HepG2 (cell line): ENCODE measurements at regions not wholly inside any gene's neighbourhood (a gene's known extent, or its start where the extent isn't known, plus 50 kb on each side); places are given as distances from the start of the nearest gene placed in this dataset.

Source experiments
- CREBL2 ChIP-seq: sonication (generic); formaldehyde crosslinking; IDR thresholded peaks from 2 replicates; pipeline ENCODE4 v1.8.1; 2023; ENCODE audit warnings: missing genetic modification reagents, mild to moderate bottlenecking, borderline replicate concordance
- E2F5 ChIP-seq: sonication (generic); formaldehyde crosslinking; conservative IDR thresholded peaks from 2 replicates; pipeline ENCODE4 v1.4.0; 2020; ENCODE audit warnings: missing genetic modification reagents
- FIP1L1 ChIP-seq: fragments of 200-400 bp; formaldehyde crosslinking; IDR thresholded peaks from 2 replicates; pipeline ENCODE4 v1.6.1; 2018; ENCODE audit warnings: low read depth, mild to moderate bottlenecking, low read length, moderate library complexity, borderline replicate concordance; ENCODE audit not compliant: insufficient read depth
- FOXA1 ChIP-seq, 2 experiments: fragments of 450-650 bp in 1 of 2; sonication (generic) in 1 of 2; formaldehyde crosslinking in 1 of 2; IDR thresholded peaks; 2 replicates each; pipeline versions ENCODE4 v1.4.0 to v1.6.1; 2016 to 2020; ENCODE audit warnings: missing genetic modification reagents in 1 of 2
- PREB ChIP-seq: sonication (generic); formaldehyde crosslinking; IDR thresholded peaks from 2 replicates; pipeline ENCODE4 v1.4.0; 2020; ENCODE audit warnings: missing genetic modification reagents
- SIN3A ChIP-seq: IDR thresholded peaks from 2 replicates; pipeline ENCODE4 v1.6.1; 2011; ENCODE audit warnings: low read depth, mild to moderate bottlenecking, control low read depth, low read length, borderline replicate concordance
- SMC3 ChIP-seq: IDR thresholded peaks from 2 replicates; pipeline ENCODE4 v1.6.1; 2011; ENCODE audit warnings: low read length, improper control_type of control experiment
- TGIF2 ChIP-seq: IDR thresholded peaks from 2 replicates; pipeline ENCODE4 v1.6.1; 2016; ENCODE audit warnings: control low read depth, missing compliant biosample characterization
- ZNF260 ChIP-seq: sonication (generic); formaldehyde crosslinking; IDR thresholded peaks from 2 replicates; pipeline ENCODE4 v1.4.0; 2020; ENCODE audit warnings: missing genetic modification reagents, low read depth, mild to moderate bottlenecking, borderline replicate concordance
- ZNF550 ChIP-seq: sonication (generic); formaldehyde crosslinking; IDR thresholded peaks from 2 replicates; pipeline ENCODE4 v1.4.0; 2020; ENCODE audit warnings: mild to moderate bottlenecking, missing genetic modification reagents, borderline replicate concordance
- ZNF7 ChIP-seq: IDR thresholded peaks from 2 replicates; pipeline ENCODE4 v1.6.1; 2016; ENCODE audit warnings: missing biosample characterization, missing genetic modification reagents

GRCh38 chr1:58874757-58875755 lies 91.2 kb upstream of the JUN start:
- TF ChIP-seq PREB (CRISPR knock-in tag): no peak
- no peak for TF ChIP-seq ZNF260 (CRISPR knock-in tag)
- TF ChIP-seq ZNF7 (CRISPR knock-in tag): no peak
- TF ChIP-seq SIN3A: no peak
- no peak for TF ChIP-seq SMC3
- no peak for TF ChIP-seq FOXA1 (IDR thresholded peaks at IDR 0.05)
- TF ChIP-seq FOXA1 (CRISPR knock-in tag; IDR thresholded peaks at IDR 0.05): no peak
- TF ChIP-seq ZNF550: no peak
- no peak for TF ChIP-seq CREBL2 (CRISPR knock-in tag)
- no peak for TF ChIP-seq E2F5
- no peak for TF ChIP-seq FIP1L1
- TF ChIP-seq TGIF2 (CRISPR knock-in tag): no peak
